Activated CD4-positive, alpha-beta memory T cell treated with anti-CD3 and anti-CD28 coated beads, Interleukin-2, amount 10 ng/mL, durations not matched to agents 7 days and 5 days (primary cell): ENCODE measurements at regions not wholly inside any gene's neighbourhood (a gene's known extent, or its start where the extent isn't known, plus 50 kb on each side); places are given as distances from the start of the nearest gene placed in this dataset.

ENCODE experiments used
- CTCF ChIA-PET: fragments of 350-600 bp; sonication (Branson Sonifier 250); formaldehyde crosslinking; loops from one replicate; lab custom pipeline; 2021; ENCODE audit warnings: antibody characterized with exemption, inconsistent platforms; lab: Charles Lee
- POLR2A ChIA-PET: fragments of 350-600 bp; sonication (Branson Sonifier 250); formaldehyde crosslinking; loops from one replicate; lab custom pipeline; 2021; ENCODE audit warnings: antibody characterized with exemption; lab: Charles Lee
- DNase-seq: peaks from one replicate; pipeline ENCODE4 v3.0.0-alpha.2; 2020
- H3K27ac Mint-ChIP-seq: one replicate; pipeline ENCODE4 v1.8.0; 2021; ENCODE audit warnings: mild to moderate bottlenecking, mixed read lengths
- H3K27me3 Mint-ChIP-seq: one replicate; pipeline ENCODE4 v1.8.0; 2021; ENCODE audit warnings: mixed read lengths
- H3K36me3 Mint-ChIP-seq: one replicate; pipeline ENCODE4 v1.8.0; 2021; ENCODE audit warnings: low read depth, mixed read lengths
- H3K4me1 Mint-ChIP-seq: one replicate; pipeline ENCODE4 v1.8.0; 2021; ENCODE audit warnings: mixed read lengths
- H3K4me3 Mint-ChIP-seq: one replicate; pipeline ENCODE4 v1.8.0; 2021; ENCODE audit warnings: mild to moderate bottlenecking, mixed read lengths
- H3K9me3 Mint-ChIP-seq: one replicate; pipeline ENCODE4 v1.8.0; 2021; ENCODE audit warnings: mixed read lengths

GRCh38 chr15:93495799-93496637 lies 407.0 kb upstream of the RGMA start:
- Mint-ChIP-seq H3K36me3 (no peaks in the 10 kb centered on the region), H3K4me1 (no peaks in the 10 kb centered on the region), H3K27ac (no peak overlapping the region), H3K27me3 (no peaks in the 10 kb centered on the region), H3K9me3 (no peaks in the 10 kb centered on the region), H3K4me3 (no peak overlapping the region)
- DNase-seq: no peak
- POLR2A ChIA-PET: no interaction called here
- CTCF ChIA-PET: no interaction called here

DNA sequence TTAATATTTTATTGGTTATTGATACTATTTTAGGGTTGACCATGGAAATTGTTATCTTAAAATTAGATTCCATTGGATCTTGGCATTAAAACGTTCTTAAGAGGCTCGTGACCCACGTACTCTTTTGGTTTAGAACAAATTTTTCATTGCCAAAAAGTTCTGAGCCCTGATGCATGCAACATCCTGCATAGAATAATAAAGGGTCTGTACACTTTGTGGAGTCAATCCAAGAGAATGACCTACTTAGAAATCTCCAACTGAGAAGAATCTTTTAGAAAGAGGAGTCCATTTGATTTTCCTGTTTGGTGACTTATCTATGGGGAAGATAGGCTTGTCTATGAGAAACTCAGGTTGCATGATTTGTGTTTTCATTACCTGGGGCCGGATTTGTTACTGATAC lies 404.2 kb upstream of the RGMA start:
- no peak for DNase-seq
- ChIA-PET CTCF (no interaction called here), POLR2A (no interaction called here)
- Mint-ChIP-seq H3K27ac (no peak overlapping the region), H3K36me3 (no peaks in the 10 kb centered on the region), H3K4me1 (no peaks in the 10 kb centered on the region), H3K27me3 (no peaks in the 10 kb centered on the region), H3K9me3 (no peaks in the 10 kb centered on the region), H3K4me3 (no peak overlapping the region)

GRCh38 chr15:93491291-93491690 lies 402.3 kb upstream of the RGMA start:
- Mint-ChIP-seq H3K36me3 (no peaks in the 10 kb centered on the region), H3K27ac (no peak overlapping the region), H3K27me3 (no peaks in the 10 kb centered on the region), H3K9me3 (no peaks in the 10 kb centered on the region), H3K4me3 (no peak overlapping the region), H3K4me1 (no peaks in the 10 kb centered on the region)
- ChIA-PET CTCF (no interaction called here), POLR2A (no interaction called here)
- no peak for DNase-seq

GRCh38 chr15:93488296-93488713 lies 399.3 kb upstream of the RGMA start:
- no peak overlapping the region for H3K27ac Mint-ChIP-seq
- H3K9me3 Mint-ChIP-seq: no peaks in the 10 kb centered on the region
- POLR2A ChIA-PET: no interaction called here
- H3K4me3 Mint-ChIP-seq: no peak overlapping the region
- no peaks in the 10 kb centered on the region for H3K36me3 Mint-ChIP-seq
- DNase-seq: no peak
- H3K27me3 Mint-ChIP-seq: no peaks in the 10 kb centered on the region
- CTCF ChIA-PET: no interaction called here
- no peaks in the 10 kb centered on the region for H3K4me1 Mint-ChIP-seq

DNA sequence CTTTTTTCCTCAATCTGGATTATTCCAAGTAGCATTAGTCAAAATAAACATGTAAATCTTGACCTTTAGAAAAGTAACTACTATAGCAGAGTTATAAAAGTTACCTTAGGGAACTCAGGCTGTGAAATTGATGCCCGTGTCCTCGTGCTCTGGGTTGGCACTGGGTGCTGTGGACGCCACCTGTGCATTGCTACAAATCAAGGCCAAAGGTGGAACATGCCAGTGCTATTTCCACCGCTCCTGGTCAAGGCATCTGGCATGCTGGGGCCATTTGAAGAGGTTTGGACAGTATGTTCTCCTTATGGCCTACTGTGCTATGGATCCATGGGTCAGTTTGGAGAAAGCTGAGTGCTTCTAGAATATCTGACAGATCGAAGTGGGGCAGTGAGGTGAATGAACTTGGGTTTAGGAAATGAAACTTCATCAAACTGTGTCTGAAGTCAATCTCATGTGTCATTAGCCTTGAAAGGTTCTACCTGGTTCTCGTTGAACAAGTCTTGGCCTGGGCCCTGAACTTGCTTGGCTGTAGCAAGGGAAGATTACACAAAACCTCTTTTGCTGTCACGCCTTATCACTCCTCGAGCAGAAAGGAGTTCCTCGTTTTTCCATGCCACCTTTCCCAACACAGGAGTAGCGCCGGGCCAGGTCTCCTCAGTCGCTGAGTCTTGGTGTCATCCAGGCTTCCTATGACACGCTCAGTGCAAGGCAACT lies 397.6 kb upstream of the RGMA start:
- ChIA-PET POLR2A (no interaction called here), CTCF (no interaction called here)
- no peaks in the 10 kb centered on the region for H3K4me1 Mint-ChIP-seq
- no peak for DNase-seq
- no peaks in the 10 kb centered on the region for H3K9me3 Mint-ChIP-seq
- no peaks in the 10 kb centered on the region for H3K36me3 Mint-ChIP-seq
- H3K27ac Mint-ChIP-seq: no peak overlapping the region
- H3K4me3 Mint-ChIP-seq: no peak overlapping the region
- no peaks in the 10 kb centered on the region for H3K27me3 Mint-ChIP-seq

DNA sequence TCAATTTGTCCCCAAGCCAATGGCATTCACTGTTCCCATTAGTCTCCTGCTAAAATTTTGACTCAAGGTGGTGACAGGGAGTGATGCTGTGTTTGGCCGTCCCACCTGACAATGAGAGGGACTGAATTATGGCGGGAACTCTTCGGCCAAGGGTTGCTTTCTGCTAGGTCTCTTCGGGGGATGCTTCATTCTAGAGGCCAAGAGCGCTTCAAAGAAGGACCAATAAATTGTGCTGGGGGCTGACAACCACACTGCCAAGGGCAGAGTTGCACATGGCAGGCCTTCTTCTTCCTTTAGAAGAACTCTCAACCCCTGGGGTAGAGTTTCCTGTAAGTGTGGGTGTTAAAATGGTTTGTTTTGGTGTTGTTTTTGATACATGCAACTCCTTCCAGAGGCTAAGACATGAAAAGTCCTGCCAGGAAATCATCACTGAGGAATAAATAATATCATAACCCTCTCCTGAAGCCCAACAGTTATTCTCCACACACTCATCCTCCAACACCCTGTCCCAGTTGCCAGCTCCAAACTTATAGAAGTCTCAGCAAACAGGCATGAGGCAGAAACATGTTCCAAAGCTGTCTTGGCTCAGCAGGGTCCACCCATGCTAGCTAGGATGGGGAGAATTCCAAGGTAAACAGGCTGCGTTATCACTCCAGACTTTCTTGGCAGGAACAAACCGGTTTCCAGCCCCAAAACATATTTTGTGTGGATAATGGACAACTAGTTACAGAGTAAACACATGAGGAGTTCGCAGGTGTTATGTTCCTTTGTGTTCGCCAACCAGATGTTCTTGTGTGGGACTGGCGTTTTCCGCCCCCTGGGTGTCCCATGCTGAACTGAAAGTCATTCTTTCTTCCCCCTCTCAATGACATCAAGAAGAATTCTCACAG lies 396.7 kb upstream of the RGMA start:
- Mint-ChIP-seq H3K27ac (no peak overlapping the region), H3K4me1 (no peaks in the 10 kb centered on the region), H3K36me3 (no peaks in the 10 kb centered on the region), H3K4me3 (no peak overlapping the region), H3K27me3 (no peaks in the 10 kb centered on the region), H3K9me3 (no peaks in the 10 kb centered on the region)
- ChIA-PET CTCF (no interaction called here), POLR2A (no interaction called here)
- DNase-seq: no peak

- POLR2A ChIA-PET: no interaction called here
- DNase-seq: no peak
- CTCF ChIA-PET: no interaction called here
Measured at GRCh38 chr15:93483923-93484322, 394.9 kb upstream of the RGMA start.

DNA sequence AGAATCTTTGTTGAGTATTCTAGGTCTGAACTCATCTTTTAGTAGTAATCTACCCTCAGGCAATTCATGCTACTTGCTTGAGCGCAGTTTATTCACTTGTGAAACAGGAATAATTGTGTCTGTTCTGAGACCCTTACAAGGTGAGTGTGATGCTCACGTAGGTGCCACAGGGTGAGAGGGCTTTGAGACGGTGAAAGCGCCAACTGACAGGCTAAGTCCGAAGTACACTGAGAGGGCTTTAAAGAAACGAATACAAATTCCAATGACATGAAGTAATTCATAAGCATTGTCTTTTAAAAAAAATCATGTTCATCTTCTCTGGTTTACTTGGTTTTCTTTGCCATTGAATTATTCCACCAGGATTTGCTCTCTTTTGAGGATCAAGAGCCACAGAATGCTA lies 393.7 kb upstream of the RGMA start:
- POLR2A ChIA-PET: no interaction called here
- CTCF ChIA-PET: no interaction called here

More at GRCh38 chr15:93483923-93484322, 394.9 kb upstream of the RGMA start:
- H3K27ac Mint-ChIP-seq: no peak overlapping the region
- H3K4me3 Mint-ChIP-seq: no peak overlapping the region
- no peaks in the 10 kb centered on the region for H3K27me3 Mint-ChIP-seq
- no peaks in the 10 kb centered on the region for H3K36me3 Mint-ChIP-seq
- H3K9me3 Mint-ChIP-seq: no peaks in the 10 kb centered on the region
- no peaks in the 10 kb centered on the region for H3K4me1 Mint-ChIP-seq

GRCh38 chr15:93479715-93480114 lies 390.7 kb upstream of the RGMA start:
- Mint-ChIP-seq H3K4me3 (no peak overlapping the region), H3K4me1 (no peaks in the 10 kb centered on the region), H3K27ac (no peak overlapping the region), H3K36me3 (no peaks in the 10 kb centered on the region), H3K27me3 (peaks cover 3% of the 10 kb centered on the region), H3K9me3 (no peaks in the 10 kb centered on the region)
- POLR2A ChIA-PET: no interaction called here
- CTCF ChIA-PET: no interaction called here
- no peak for DNase-seq

More for the DNA sequence above, 393.7 kb upstream of the RGMA start:
- no peak overlapping the region for H3K4me3 Mint-ChIP-seq
- DNase-seq: no peak
- H3K9me3 Mint-ChIP-seq: no peaks in the 10 kb centered on the region
- no peak overlapping the region for H3K27ac Mint-ChIP-seq
- no peaks in the 10 kb centered on the region for H3K4me1 Mint-ChIP-seq
- H3K36me3 Mint-ChIP-seq: no peaks in the 10 kb centered on the region
- no peaks in the 10 kb centered on the region for H3K27me3 Mint-ChIP-seq

DNA sequence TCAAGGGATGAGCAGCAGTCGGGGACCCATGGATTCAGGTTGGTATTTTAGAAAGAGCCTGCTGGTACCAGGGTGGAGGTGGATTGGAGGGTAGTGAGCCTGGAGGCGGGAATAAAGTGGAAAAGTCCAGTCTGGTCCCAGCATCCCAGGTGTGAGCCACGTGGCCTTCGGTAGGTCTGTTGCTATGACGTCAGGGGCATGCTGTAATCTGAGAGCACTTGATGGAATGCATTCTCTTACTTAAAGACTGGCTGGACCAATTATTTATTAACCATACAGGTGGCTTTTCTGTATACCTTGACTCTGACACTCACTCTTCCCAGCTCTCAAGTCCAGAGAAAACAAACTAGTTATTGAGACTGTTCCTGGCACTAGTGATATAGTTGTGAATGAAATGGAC lies 389.9 kb upstream of the RGMA start:
- POLR2A ChIA-PET: no interaction called here
- DNase-seq: no peak
- Mint-ChIP-seq H3K27ac (no peak overlapping the region), H3K36me3 (no peaks in the 10 kb centered on the region), H3K27me3 (peaks cover 3% of the 10 kb centered on the region), H3K4me1 (no peaks in the 10 kb centered on the region), H3K4me3 (no peak overlapping the region), H3K9me3 (no peaks in the 10 kb centered on the region)
- CTCF ChIA-PET: no interaction called here

DNA sequence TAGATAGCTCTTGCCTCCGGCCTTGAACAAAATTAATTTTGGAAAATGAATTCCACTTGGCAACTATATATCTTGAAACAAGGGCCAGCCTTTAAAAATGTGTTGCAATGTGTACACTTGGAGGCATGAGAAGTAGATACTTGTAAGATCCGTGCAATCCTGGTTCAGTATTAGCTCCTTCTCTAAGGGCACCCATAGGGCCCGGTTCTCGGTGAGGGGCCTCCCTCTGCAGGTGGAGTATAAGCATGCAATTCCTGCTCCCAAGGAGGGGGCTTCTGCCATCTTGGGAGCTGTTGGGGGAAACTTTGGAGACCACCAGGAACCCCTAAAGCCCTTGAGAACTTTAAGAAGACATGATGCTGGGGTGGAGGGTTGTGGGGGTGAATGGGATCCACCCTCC lies 388.7 kb upstream of the RGMA start:
- Mint-ChIP-seq H3K27me3 (peaks cover 3% of the 10 kb centered on the region), H3K9me3 (no peaks in the 10 kb centered on the region), H3K4me1 (no peaks in the 10 kb centered on the region), H3K36me3 (no peaks in the 10 kb centered on the region), H3K27ac (no peak overlapping the region), H3K4me3 (no peak overlapping the region)
- DNase-seq: no peak
- POLR2A ChIA-PET: no interaction called here
- CTCF ChIA-PET: no interaction called here

DNA sequence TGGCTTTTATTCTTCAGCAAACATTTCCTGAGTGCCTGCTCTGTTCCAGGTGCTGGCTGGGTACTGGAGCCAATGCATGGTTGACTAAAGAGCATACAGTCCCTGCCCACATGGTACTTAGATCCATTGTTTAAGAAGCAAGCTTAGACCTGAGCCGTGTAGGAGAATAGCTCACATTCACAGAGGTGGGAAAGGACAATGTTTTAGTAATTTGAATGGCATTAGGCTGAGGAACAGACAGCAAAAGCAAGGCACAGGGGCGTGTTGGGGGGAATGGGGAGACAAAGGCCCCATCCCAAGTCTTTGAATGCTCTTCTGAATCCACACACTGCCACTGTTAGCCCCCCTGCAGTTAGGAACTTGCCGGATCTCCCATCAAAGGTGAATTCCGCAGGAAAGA lies 388.2 kb upstream of the RGMA start:
- ChIA-PET CTCF (no interaction called here), POLR2A (no interaction called here)
- H3K4me1 Mint-ChIP-seq: no peaks in the 10 kb centered on the region
- H3K36me3 Mint-ChIP-seq: no peaks in the 10 kb centered on the region
- H3K4me3 Mint-ChIP-seq: no peak overlapping the region
- H3K9me3 Mint-ChIP-seq: no peaks in the 10 kb centered on the region
- DNase-seq: no peak
- no peak overlapping the region for H3K27ac Mint-ChIP-seq
- peaks cover 3% of the 10 kb centered on the region for H3K27me3 Mint-ChIP-seq

- Mint-ChIP-seq H3K36me3 (no peaks in the 10 kb centered on the region), H3K4me3 (no peak overlapping the region), H3K4me1 (no peaks in the 10 kb centered on the region), H3K27ac (no peak overlapping the region), H3K27me3 (peaks cover 3% of the 10 kb centered on the region), H3K9me3 (no peaks in the 10 kb centered on the region)
- DNase-seq: no peak
- POLR2A ChIA-PET: no interaction called here
- CTCF ChIA-PET: no interaction called here
Measured at GRCh38 chr15:93476491-93477177, 387.6 kb upstream of the RGMA start.
